OCI-LY3 (cell line): ENCODE measurements at regions not wholly inside any gene's neighbourhood (a gene's known extent, or its start where the extent isn't known, plus 50 kb on each side); places are given as distances from the start of the nearest gene placed in this dataset.

Experiments
- EZH2phosphoT487 ChIP-seq: fragments of 200-600 bp; shearing (Covaris generic); IDR thresholded peaks from 2 replicates; pipeline ENCODE4 v1.6.1; 2018; ENCODE audit warnings: antibody characterized with exemption, mixed run types, low read depth
- TF ChIP-seq, protein P1 (sequence below): fragments of 200-600, 300-600 bp; sonication (generic); IDR thresholded peaks from 2 replicates; pipeline ENCODE4 v1.5.1; 2014; ENCODE audit warnings: antibody characterized with exemption, low read length, low read depth

GRCh38 chr5:97560599-97560993, 377.5 kb upstream of the RIOK2 start:
- TF ChIP-seq EZH2phosphoT487 = no peak
- TF ChIP-seq, protein P1, sequence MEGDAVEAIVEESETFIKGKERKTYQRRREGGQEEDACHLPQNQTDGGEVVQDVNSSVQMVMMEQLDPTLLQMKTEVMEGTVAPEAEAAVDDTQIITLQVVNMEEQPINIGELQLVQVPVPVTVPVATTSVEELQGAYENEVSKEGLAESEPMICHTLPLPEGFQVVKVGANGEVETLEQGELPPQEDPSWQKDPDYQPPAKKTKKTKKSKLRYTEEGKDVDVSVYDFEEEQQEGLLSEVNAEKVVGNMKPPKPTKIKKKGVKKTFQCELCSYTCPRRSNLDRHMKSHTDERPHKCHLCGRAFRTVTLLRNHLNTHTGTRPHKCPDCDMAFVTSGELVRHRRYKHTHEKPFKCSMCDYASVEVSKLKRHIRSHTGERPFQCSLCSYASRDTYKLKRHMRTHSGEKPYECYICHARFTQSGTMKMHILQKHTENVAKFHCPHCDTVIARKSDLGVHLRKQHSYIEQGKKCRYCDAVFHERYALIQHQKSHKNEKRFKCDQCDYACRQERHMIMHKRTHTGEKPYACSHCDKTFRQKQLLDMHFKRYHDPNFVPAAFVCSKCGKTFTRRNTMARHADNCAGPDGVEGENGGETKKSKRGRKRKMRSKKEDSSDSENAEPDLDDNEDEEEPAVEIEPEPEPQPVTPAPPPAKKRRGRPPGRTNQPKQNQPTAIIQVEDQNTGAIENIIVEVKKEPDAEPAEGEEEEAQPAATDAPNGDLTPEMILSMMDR = no peak
